Neuronal stem cell (in vitro differentiated cells): ENCODE measurements at regions not wholly inside any gene's neighbourhood (a gene's known extent, or its start where the extent isn't known, plus 50 kb on each side); places are given as distances from the start of the nearest gene placed in this dataset.

Source experiments
- DNase-seq: peaks from one replicate; pipeline ENCODE4 v3.0.0-alpha.2; 2013; ENCODE audit warnings: low spot score
- H2AFZ ChIP-seq: one replicate; pipeline ENCODE4 v1.6.1; 2013; ENCODE audit warnings: mild to moderate bottlenecking, low read length, inconsistent platforms
- H2AK5ac ChIP-seq: 2 replicates; pipeline ENCODE4 v1.6.1; 2013; ENCODE audit warnings: low read depth, mild to moderate bottlenecking, inconsistent platforms, low read length, moderate library complexity, mixed read lengths
- H2BK120ac ChIP-seq: 2 replicates; pipeline ENCODE4 v1.6.1; 2013; ENCODE audit warnings: low read depth, mild to moderate bottlenecking, inconsistent platforms, low read length, moderate library complexity, mixed read lengths
- H2BK12ac ChIP-seq: one replicate; pipeline ENCODE4 v1.6.1; 2013; ENCODE audit warnings: low read length, inconsistent platforms
- H2BK15ac ChIP-seq: 2 replicates; pipeline ENCODE4 v1.6.1; 2013; ENCODE audit warnings: mild to moderate bottlenecking, low read length, inconsistent platforms, mixed read lengths
- H2BK5ac ChIP-seq: one replicate; pipeline ENCODE4 v1.6.1; 2013; ENCODE audit warnings: inconsistent platforms, mild to moderate bottlenecking, low read length, moderate library complexity
- H3K14ac ChIP-seq: one replicate; pipeline ENCODE4 v1.6.1; 2013; ENCODE audit warnings: low read length, inconsistent platforms
- H3K18ac ChIP-seq: 2 replicates; pipeline ENCODE4 v1.6.1; 2013; ENCODE audit warnings: low read length, inconsistent platforms
- H3K23ac ChIP-seq: 2 replicates; pipeline ENCODE4 v1.6.1; 2013; ENCODE audit warnings: low read depth, mild to moderate bottlenecking, mixed read lengths, low read length, inconsistent platforms; ENCODE audit not compliant: poor library complexity
- H3K27ac ChIP-seq: replicated peaks from 3 replicates; pipeline ENCODE4 v1.5.1; 2013; ENCODE audit warnings: low read length, inconsistent platforms
- H3K27me3 ChIP-seq, 3 experiments: 2 replicates each; pipeline ENCODE4 v1.6.1; 2013; ENCODE audit warnings: low read length in 3 of 3, mild to moderate bottlenecking in 2 of 3, inconsistent platforms in 1 of 3, low read depth in 1 of 3, mixed read lengths in 1 of 3, moderate library complexity in 1 of 3; ENCODE audit not compliant: control insufficient read depth in 3 of 3, insufficient read depth in 3 of 3
- H3K36me3 ChIP-seq, 2 donors: replicated peaks in 1 of 2; 2 replicates each; pipeline ENCODE4 v1.6.1; 2013; ENCODE audit warnings: low read length in 2 of 2; ENCODE audit not compliant: control insufficient read depth in 2 of 2, insufficient read depth in 2 of 2
- H3K4ac ChIP-seq: 2 replicates; pipeline ENCODE4 v1.6.1; 2013; ENCODE audit warnings: inconsistent platforms, mild to moderate bottlenecking, low read length, moderate library complexity
- H3K4me1 ChIP-seq, 2 donors: 1 replicate in 1 of 2; 2 replicates in 1 of 2; pipeline ENCODE4 v1.6.1; 2013; ENCODE audit warnings: low read length in 2 of 2, low read depth in 1 of 2; ENCODE audit not compliant: control insufficient read depth in 2 of 2, insufficient read depth in 1 of 2
- H3K4me2 ChIP-seq: one replicate; pipeline ENCODE4 v1.6.1; 2013; ENCODE audit warnings: mild to moderate bottlenecking, low read length, inconsistent platforms; ENCODE audit not compliant: insufficient read depth, poor library complexity, severe bottlenecking
- H3K4me3 ChIP-seq, 2 donors: 2 replicates each; pipeline ENCODE4 v1.5.1; 2013; ENCODE audit warnings: low read length in 2 of 2, mild to moderate bottlenecking in 2 of 2, inconsistent platforms in 1 of 2, moderate library complexity in 1 of 2
- H3K79me1 ChIP-seq: one replicate; pipeline ENCODE4 v1.6.1; 2013; ENCODE audit warnings: low read depth, mild to moderate bottlenecking, inconsistent platforms, low read length, moderate library complexity
- H3K9ac ChIP-seq: one replicate; pipeline ENCODE4 v1.6.1; 2013; ENCODE audit warnings: mild to moderate bottlenecking, low read depth, low read length, inconsistent platforms; ENCODE audit not compliant: poor library complexity
- H3K9me3 ChIP-seq, 2 donors: replicated peaks in 1 of 2; 2 replicates each; pipeline versions ENCODE3 to v1.6.1; 2013; ENCODE audit warnings: low read length in 2 of 2, mild to moderate bottlenecking in 2 of 2, inconsistent platforms in 1 of 2, low read depth in 1 of 2, mixed read lengths in 1 of 2, moderate library complexity in 1 of 2; ENCODE audit not compliant: control insufficient read depth in 2 of 2, insufficient read depth in 1 of 2
- H4K8ac ChIP-seq: one replicate; pipeline ENCODE4 v1.6.1; 2013; ENCODE audit warnings: low read depth, mild to moderate bottlenecking, inconsistent platforms, low read length, moderate library complexity
- H4K91ac ChIP-seq: one replicate; pipeline ENCODE4 v1.6.1; 2013; ENCODE audit warnings: low read length, low read depth, mild to moderate bottlenecking, inconsistent platforms; ENCODE audit not compliant: poor library complexity
- WGBS, 2 donors: extraction: QIAGEN DNeasy Blood & Tissue Kit; methylation state at CpG; one replicate each; pipeline ENCODE4 v1.1.7; 2013; ENCODE audit warnings: missing lambda C conversion rate in 2 of 2, mixed read lengths in 1 of 2; ENCODE audit not compliant: insufficient read length in 2 of 2, insufficient replicate concordance in 1 of 2; ENCODE audit errors: extremely low coverage in 2 of 2; 5-methylcytosine and 5-hydroxymethylcytosine counted together

DNA sequence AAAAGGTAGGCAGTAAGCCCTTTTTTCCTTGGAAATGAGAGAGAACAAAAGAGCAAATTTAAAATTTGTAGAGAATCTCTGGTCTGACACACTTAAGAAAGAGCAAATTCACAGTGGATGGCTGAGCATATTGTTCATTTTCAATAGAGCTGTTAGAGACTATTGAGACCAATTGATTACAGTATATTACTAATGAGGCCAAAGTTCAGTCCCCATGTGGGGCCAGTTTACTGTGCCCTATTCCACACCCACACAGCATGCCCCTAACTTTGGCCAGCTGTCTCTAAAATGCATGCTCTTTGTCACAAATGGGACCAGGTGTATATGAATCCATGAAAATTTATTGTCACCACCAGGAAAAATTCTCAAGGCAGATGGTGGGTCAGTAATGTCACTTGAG is 470.5 kb downstream of the PCDH7 start:
- H3K79me1 ChIP-seq, result no peaks in the 10 kb centered on the region
- no peak overlapping the region for H2BK15ac ChIP-seq
- no peak overlapping the region for H3K18ac ChIP-seq
- no peak overlapping the region for H2AK5ac ChIP-seq
- H2BK5ac ChIP-seq, result no peak overlapping the region
- H2AFZ ChIP-seq, result no peak overlapping the region
- H3K9ac ChIP-seq, result no peak overlapping the region
- no peak for DNase-seq
- H3K27me3 ChIP-seq, result no peaks in the 10 kb centered on the region
- no peak overlapping the region for H3K4me2 ChIP-seq
- H3K23ac ChIP-seq, result no peak overlapping the region
- no peaks in the 10 kb centered on the region for H3K36me3 ChIP-seq
- no peak overlapping the region for H4K8ac ChIP-seq
- no peaks in the 10 kb centered on the region for H3K9me3 ChIP-seq
- H2BK12ac ChIP-seq, result no peak overlapping the region
- no peak overlapping the region for H3K14ac ChIP-seq
- no peak overlapping the region for H4K91ac ChIP-seq
- H3K4me1 ChIP-seq, result no peaks in the 10 kb centered on the region
- no peak overlapping the region for H2BK120ac ChIP-seq
- no peak overlapping the region for H3K4ac ChIP-seq
- H3K27ac ChIP-seq, result no peak overlapping the region
- no peak overlapping the region for H3K4me3 ChIP-seq

DNA sequence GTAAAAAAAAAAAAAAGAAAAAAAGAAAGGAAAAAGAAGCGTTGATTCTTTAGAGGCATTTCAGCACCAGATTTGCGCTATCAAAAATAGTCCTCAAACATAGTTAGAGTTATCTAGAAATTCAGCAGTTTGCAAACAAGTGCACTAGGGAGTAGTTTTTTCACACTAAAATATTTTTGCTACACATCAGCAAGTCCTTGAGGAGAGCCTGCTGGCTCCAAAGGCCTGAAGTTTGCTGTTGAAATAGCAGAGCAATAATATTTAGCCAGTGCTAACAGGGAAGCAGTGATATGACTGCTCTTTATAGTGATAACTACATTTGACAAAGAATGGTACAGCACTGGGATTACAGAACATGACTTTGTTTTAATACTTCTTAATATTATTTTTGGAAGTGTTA is 472.2 kb downstream of the PCDH7 start:
- Histone ChIP-seq H3K18ac (no peak overlapping the region), H3K4ac (no peak overlapping the region), H2AFZ (no peak overlapping the region), H3K9me3 (no peaks in the 10 kb centered on the region), H3K14ac (no peak overlapping the region), H3K79me1 (no peaks in the 10 kb centered on the region), H3K27ac (no peak overlapping the region), H2AK5ac (no peak overlapping the region), H2BK120ac (no peak overlapping the region), H3K27me3 (no peaks in the 10 kb centered on the region), H3K4me2 (no peak overlapping the region), H3K4me1 (no peaks in the 10 kb centered on the region), H2BK5ac (no peak overlapping the region), H4K8ac (no peak overlapping the region), H3K36me3 (no peaks in the 10 kb centered on the region), H2BK12ac (no peak overlapping the region), H2BK15ac (no peak overlapping the region), H3K9ac (no peak overlapping the region), H3K23ac (no peak overlapping the region), H3K4me3 (no peak overlapping the region), H4K91ac (no peak overlapping the region)
- DNase-seq, result no peak
- no CpG with 5 or more reads among the region's 2 CpGs for WGBS, 2 donors

DNA sequence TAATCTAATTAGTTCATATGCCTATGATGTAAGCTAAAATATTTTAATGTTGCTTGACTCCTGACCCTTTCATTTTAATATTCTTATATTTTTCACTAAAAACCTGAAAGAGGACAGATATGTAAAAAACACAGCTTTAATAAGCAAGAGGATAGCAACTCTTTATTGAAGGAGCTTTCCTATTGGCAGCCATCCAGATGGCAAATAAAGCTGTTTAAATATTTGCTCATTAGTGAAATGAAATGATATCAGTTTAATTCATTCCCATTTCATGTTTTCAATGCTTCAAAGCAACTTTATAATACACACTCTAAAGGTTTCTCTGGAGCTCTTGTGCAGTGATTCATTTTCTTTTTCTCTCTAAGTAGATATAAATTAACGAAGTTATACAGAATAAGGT is 473.4 kb downstream of the PCDH7 start:
- no peak overlapping the region for H2AFZ ChIP-seq
- H3K27ac ChIP-seq, result no peak overlapping the region
- H3K36me3 ChIP-seq, result no peaks in the 10 kb centered on the region
- no peak overlapping the region for H4K8ac ChIP-seq
- H3K14ac ChIP-seq, result no peak overlapping the region
- no peak overlapping the region for H4K91ac ChIP-seq
- H3K23ac ChIP-seq, result no peak overlapping the region
- H2AK5ac ChIP-seq, result no peak overlapping the region
- H3K4me1 ChIP-seq, result no peaks in the 10 kb centered on the region
- peaks cover 0 to 2% of the 10 kb centered on the region in 2 donors for H3K9me3 ChIP-seq
- no peaks in the 10 kb centered on the region for H3K79me1 ChIP-seq
- no CpG with 5 or more reads among the region's 1 CpG for WGBS, 2 donors
- no peak overlapping the region for H3K9ac ChIP-seq
- H2BK5ac ChIP-seq, result no peak overlapping the region
- no peak overlapping the region for H2BK12ac ChIP-seq
- H2BK120ac ChIP-seq, result no peak overlapping the region
- no peak for DNase-seq
- H3K27me3 ChIP-seq, result no peaks in the 10 kb centered on the region
- no peak overlapping the region for H3K18ac ChIP-seq
- H2BK15ac ChIP-seq, result no peak overlapping the region
- H3K4ac ChIP-seq, result no peak overlapping the region
- H3K4me2 ChIP-seq, result no peak overlapping the region
- H3K4me3 ChIP-seq, result no peak overlapping the region

DNA sequence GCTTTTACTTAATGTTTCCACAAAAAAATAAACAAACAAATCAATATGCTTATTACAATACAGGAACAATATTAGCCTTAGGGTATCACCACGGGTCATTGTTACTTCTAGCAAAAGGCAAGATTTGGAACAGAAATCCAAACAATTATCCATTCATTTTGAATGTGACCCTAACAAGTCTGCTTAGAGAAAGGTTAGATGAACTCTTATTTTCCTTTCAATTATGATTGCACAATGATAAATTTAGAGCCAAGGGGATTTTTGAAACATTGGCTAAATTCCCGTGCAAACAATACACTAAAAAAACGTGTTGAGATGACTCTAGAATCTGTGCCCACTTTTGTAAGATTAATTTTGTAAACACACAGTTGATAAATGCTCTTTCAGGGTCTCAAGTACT is 474.7 kb downstream of the PCDH7 start:
- no peak overlapping the region for H4K91ac ChIP-seq
- H3K4ac ChIP-seq, result no peak overlapping the region
- H3K4me1 ChIP-seq, result no peaks in the 10 kb centered on the region
- no peak for DNase-seq
- WGBS, 2 donors, result no CpG with 5 or more reads among the region's 3 CpGs
- no peak overlapping the region for H2AFZ ChIP-seq
- H3K9ac ChIP-seq, result no peak overlapping the region
- H2BK15ac ChIP-seq, result no peak overlapping the region
- no peak overlapping the region for H2BK5ac ChIP-seq
- H3K18ac ChIP-seq, result no peak overlapping the region
- H3K4me2 ChIP-seq, result no peak overlapping the region
- no peaks in the 10 kb centered on the region for H3K27me3 ChIP-seq
- H2BK120ac ChIP-seq, result no peak overlapping the region
- no peak overlapping the region for H3K4me3 ChIP-seq
- no peaks in the 10 kb centered on the region for H3K36me3 ChIP-seq
- no peaks in the 10 kb centered on the region for H3K79me1 ChIP-seq
- H3K27ac ChIP-seq, result no peak overlapping the region
- H4K8ac ChIP-seq, result no peak overlapping the region
- no peak overlapping the region for H2AK5ac ChIP-seq
- no peak overlapping the region for H3K23ac ChIP-seq
- no peak overlapping the region for H2BK12ac ChIP-seq
- peaks cover 4 to 8% of the 10 kb centered on the region in 2 donors for H3K9me3 ChIP-seq
- H3K14ac ChIP-seq, result no peak overlapping the region
